ENCODE measurements at regions not wholly inside any gene's neighbourhood (a gene's known extent, or its start where the extent isn't known, plus 50 kb on each side); places are given as distances from the start of the nearest gene placed in this dataset.

GRCh38 chr14:89720741-89721729 is 233.5 kb downstream of the EFCAB11 start:
- TF ChIP-seq CTCF (conservative IDR thresholded peaks at IDR 0.05; ENCODE audit: low read depth, low read length): no peak
- no peak for TF ChIP-seq EZH2 (IDR thresholded peaks at IDR 0.05; ENCODE audit: borderline replicate concordance, low read depth, low read length, poor library complexity, severe bottlenecking)
